Urinary bladder (tissue), 3 donors: ENCODE measurements at regions not wholly inside any gene's neighbourhood (a gene's known extent, or its start where the extent isn't known, plus 50 kb on each side); places are given as distances from the start of the nearest gene placed in this dataset.

Experiments
- DNase-seq: peaks from one replicate; pipeline ENCODE4 v3.0.0-alpha.2; 2015; ENCODE audit errors: extremely low spot score
- H3K27ac ChIP-seq: one replicate; pipeline ENCODE4 v1.5.1; 2013; ENCODE audit warnings: low read depth, mild to moderate bottlenecking, moderate library complexity
- H3K36me3 ChIP-seq: one replicate; pipeline ENCODE4 v1.6.1; 2013; ENCODE audit warnings: mild to moderate bottlenecking, moderate library complexity; ENCODE audit not compliant: insufficient read depth
- H3K4me1 ChIP-seq: one replicate; pipeline ENCODE4 v1.6.1; 2013; ENCODE audit warnings: mild to moderate bottlenecking, moderate library complexity; ENCODE audit not compliant: insufficient read depth
- H3K4me3 ChIP-seq: one replicate; pipeline ENCODE4 v1.5.1; 2013; ENCODE audit warnings: low read depth, low read length
- WGBS: extraction: QIAGEN DNeasy Blood & Tissue Kit; methylation state at CpG from one replicate; pipeline ENCODE4 v1.1.7; 2013; 5-methylcytosine and 5-hydroxymethylcytosine counted together
- donor health status: healthy with polysubstance abuse.
- donor health status: healthy.

GRCh38 chr14:81797315-81797714 lies 263.7 kb upstream of the SEL1L start:
- no peak for DNase-seq
- WGBS, result 57% methylated on average over 2 of the region's 2 CpGs

GRCh38 chr14:81801921-81802320 lies 268.3 kb upstream of the SEL1L start:
- H3K4me1 ChIP-seq, result no peaks in the 10 kb centered on the region
- H3K36me3 ChIP-seq, result no peaks in the 10 kb centered on the region
- no peak overlapping the region for H3K27ac ChIP-seq
- 35% methylated on average over 5 of the region's 5 CpGs for WGBS
- H3K4me3 ChIP-seq, result no peak overlapping the region
- peak; percentile 17 for DNase-seq

More at GRCh38 chr14:81797315-81797714, 263.7 kb upstream of the SEL1L start:
- Histone ChIP-seq H3K36me3 (no peaks in the 10 kb centered on the region), H3K4me1 (no peaks in the 10 kb centered on the region), H3K27ac (no peak overlapping the region), H3K4me3 (no peak overlapping the region)

- no peak for DNase-seq
- Histone ChIP-seq H3K4me1 (no peaks in the 10 kb centered on the region), H3K4me3 (no peak overlapping the region), H3K36me3 (no peaks in the 10 kb centered on the region), H3K27ac (no peak overlapping the region)
- 43% methylated on average over 2 of the region's 2 CpGs for WGBS
Observed at GRCh38 chr14:81802341-81802740, 268.7 kb upstream of the SEL1L start.

GRCh38 chr14:81805785-81806184 lies 272.1 kb upstream of the SEL1L start:
- Histone ChIP-seq H3K27ac (no peak overlapping the region), H3K36me3 (no peaks in the 10 kb centered on the region), H3K4me1 (no peaks in the 10 kb centered on the region), H3K4me3 (no peak overlapping the region)
- DNase-seq, result no peak
- WGBS, result 74% methylated on average over 2 of the region's 2 CpGs

GRCh38 chr14:81811705-81812269 lies 278.1 kb upstream of the SEL1L start:
- no peaks in the 10 kb centered on the region for H3K36me3 ChIP-seq
- H3K4me3 ChIP-seq, result no peak overlapping the region
- no peak for DNase-seq
- 85% methylated on average over 7 of the region's 7 CpGs for WGBS
- no peaks in the 10 kb centered on the region for H3K4me1 ChIP-seq
- no peak overlapping the region for H3K27ac ChIP-seq

GRCh38 chr14:81818271-81818670 lies 284.6 kb upstream of the SEL1L start:
- 63% methylated on average over 1 of the region's 1 CpG for WGBS

GRCh38 chr14:81819344-81819743 lies 285.7 kb upstream of the SEL1L start:
- H3K4me3 ChIP-seq, result no peak overlapping the region

More at GRCh38 chr14:81818271-81818670, 284.6 kb upstream of the SEL1L start:
- Histone ChIP-seq H3K27ac (no peak overlapping the region), H3K4me3 (no peak overlapping the region), H3K36me3 (no peaks in the 10 kb centered on the region), H3K4me1 (no peaks in the 10 kb centered on the region)
- DNase-seq, result no peak

GRCh38 chr14:81819910-81820309 lies 286.3 kb upstream of the SEL1L start:
- DNase-seq, result no peak
- WGBS, result 85% methylated on average over 1 of the region's 1 CpG
- H3K4me1 ChIP-seq, result no peaks in the 10 kb centered on the region
- no peak overlapping the region for H3K4me3 ChIP-seq
- H3K27ac ChIP-seq, result no peak overlapping the region
- H3K36me3 ChIP-seq, result no peaks in the 10 kb centered on the region

More at GRCh38 chr14:81819344-81819743, 285.7 kb upstream of the SEL1L start:
- no peak for DNase-seq
- WGBS, result 31% methylated on average over 5 of the region's 5 CpGs
- H3K4me1 ChIP-seq, result no peaks in the 10 kb centered on the region
- H3K27ac ChIP-seq, result no peak overlapping the region
- no peaks in the 10 kb centered on the region for H3K36me3 ChIP-seq

- no peak for DNase-seq
- Histone ChIP-seq H3K4me1 (no peaks in the 10 kb centered on the region), H3K36me3 (no peaks in the 10 kb centered on the region), H3K27ac (no peak overlapping the region), H3K4me3 (no peak overlapping the region)
- 79% methylated on average over 1 of the region's 1 CpG for WGBS
Observed at GRCh38 chr14:81826081-81826480, 292.4 kb upstream of the SEL1L start.

- Histone ChIP-seq H3K4me3 (no peak overlapping the region), H3K36me3 (no peaks in the 10 kb centered on the region), H3K4me1 (no peaks in the 10 kb centered on the region), H3K27ac (no peak overlapping the region)
- DNase-seq, result no peak
- 92% methylated on average over 24 of the region's 24 CpGs for WGBS
Observed at GRCh38 chr14:81829447-81829846, 295.8 kb upstream of the SEL1L start.

GRCh38 chr14:81831128-81831820 lies 297.6 kb upstream of the SEL1L start:
- no peaks in the 10 kb centered on the region for H3K36me3 ChIP-seq
- 42% methylated on average over 4 of the region's 4 CpGs for WGBS
- H3K27ac ChIP-seq, result no peak overlapping the region
- H3K4me3 ChIP-seq, result no peak overlapping the region
- DNase-seq, result no peak
- H3K4me1 ChIP-seq, result no peaks in the 10 kb centered on the region

GRCh38 chr14:81834308-81834707 lies 300.7 kb upstream of the SEL1L start:
- Histone ChIP-seq H3K36me3 (no peaks in the 10 kb centered on the region), H3K27ac (no peak overlapping the region), H3K4me3 (no peak overlapping the region), H3K4me1 (no peaks in the 10 kb centered on the region)
- WGBS, result 15% methylated on average over 1 of the region's 1 CpG
- DNase-seq, result no peak

GRCh38 chr14:81837304-81837703 lies 303.7 kb upstream of the SEL1L start:
- Histone ChIP-seq H3K27ac (no peak overlapping the region), H3K4me1 (no peaks in the 10 kb centered on the region), H3K4me3 (no peak overlapping the region), H3K36me3 (no peaks in the 10 kb centered on the region)
- 88% methylated on average over 4 of the region's 4 CpGs for WGBS
- DNase-seq, result no peak

- no peaks in the 10 kb centered on the region for H3K36me3 ChIP-seq
- no peaks in the 10 kb centered on the region for H3K4me1 ChIP-seq
- no peak overlapping the region for H3K27ac ChIP-seq
- no peak for DNase-seq
- WGBS, result 65% methylated on average over 2 of the region's 2 CpGs
- H3K4me3 ChIP-seq, result no peak overlapping the region
Observed at GRCh38 chr14:81839056-81839455, 305.4 kb upstream of the SEL1L start.
